Suprapubic skin (tissue), 3 donors: ENCODE measurements at regions not wholly inside any gene's neighbourhood (a gene's known extent, or its start where the extent isn't known, plus 50 kb on each side); places are given as distances from the start of the nearest gene placed in this dataset.
"Not testable (repeated sequence)": the region's sequence is repeated elsewhere in the genome, so short reads cannot be mapped to it uniquely, and the experiment has no call there.

ENCODE experiments used
- EP300 ChIP-seq: sonication (generic); formaldehyde crosslinking; IDR thresholded peaks from one replicate; pipeline ENCODE4 v1.6.1; 2017; ENCODE audit warnings: antibody characterized with exemption
- POLR2A ChIP-seq, 2 donors: fragments of 450-650 bp; IDR thresholded peaks; one replicate each; pipeline ENCODE4 v1.6.1; 2017; ENCODE audit warnings: antibody characterized with exemption in 2 of 2, mild to moderate bottlenecking in 2 of 2, moderate library complexity in 2 of 2
- TF ChIP-seq, protein P1 (sequence below), 2 donors: fragments of 200-600 bp in 1 of 2; fragments of 450-650 bp in 1 of 2; sonication (generic) in 1 of 2; IDR thresholded peaks; one replicate each; pipeline ENCODE4 v1.5.1; 2016 to 2019; ENCODE audit warnings: antibody characterized with exemption in 2 of 2, mild to moderate bottlenecking in 1 of 2, moderate library complexity in 1 of 2

DNA sequence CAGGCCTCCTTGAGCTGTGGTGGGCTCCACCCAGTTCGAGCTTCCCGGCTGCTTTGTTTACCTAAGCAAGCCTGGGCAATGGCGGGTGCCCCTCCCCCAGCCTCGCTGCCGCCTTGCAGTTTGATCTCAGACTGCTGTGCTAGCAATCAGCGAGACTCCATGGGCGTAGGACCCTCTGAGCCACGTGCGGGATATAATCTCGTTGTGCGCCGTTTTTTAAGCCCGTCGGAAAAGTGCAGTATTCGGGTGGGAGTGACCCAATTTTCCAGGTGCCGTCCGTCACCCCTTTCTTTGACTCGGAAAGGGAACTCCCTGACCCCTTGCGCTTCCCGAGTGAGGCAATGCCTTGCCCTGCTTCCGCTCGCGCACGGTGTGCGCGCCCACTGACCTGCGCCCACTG is 257.3 kb upstream of the TUT7 start:
- TF ChIP-seq, protein P1, sequence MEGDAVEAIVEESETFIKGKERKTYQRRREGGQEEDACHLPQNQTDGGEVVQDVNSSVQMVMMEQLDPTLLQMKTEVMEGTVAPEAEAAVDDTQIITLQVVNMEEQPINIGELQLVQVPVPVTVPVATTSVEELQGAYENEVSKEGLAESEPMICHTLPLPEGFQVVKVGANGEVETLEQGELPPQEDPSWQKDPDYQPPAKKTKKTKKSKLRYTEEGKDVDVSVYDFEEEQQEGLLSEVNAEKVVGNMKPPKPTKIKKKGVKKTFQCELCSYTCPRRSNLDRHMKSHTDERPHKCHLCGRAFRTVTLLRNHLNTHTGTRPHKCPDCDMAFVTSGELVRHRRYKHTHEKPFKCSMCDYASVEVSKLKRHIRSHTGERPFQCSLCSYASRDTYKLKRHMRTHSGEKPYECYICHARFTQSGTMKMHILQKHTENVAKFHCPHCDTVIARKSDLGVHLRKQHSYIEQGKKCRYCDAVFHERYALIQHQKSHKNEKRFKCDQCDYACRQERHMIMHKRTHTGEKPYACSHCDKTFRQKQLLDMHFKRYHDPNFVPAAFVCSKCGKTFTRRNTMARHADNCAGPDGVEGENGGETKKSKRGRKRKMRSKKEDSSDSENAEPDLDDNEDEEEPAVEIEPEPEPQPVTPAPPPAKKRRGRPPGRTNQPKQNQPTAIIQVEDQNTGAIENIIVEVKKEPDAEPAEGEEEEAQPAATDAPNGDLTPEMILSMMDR (IDR thresholded peaks at IDR 0.05) = not testable (repeated sequence)
- not testable (repeated sequence) for TF ChIP-seq EP300; POLR2A (IDR thresholded peaks at IDR 0.05)
